GM12878 (cell line): ENCODE measurements at regions not wholly inside any gene's neighbourhood (a gene's known extent, or its start where the extent isn't known, plus 50 kb on each side); places are given as distances from the start of the nearest gene placed in this dataset.

Experiments used
- ASH2L ChIP-seq: fragments of 300-600, 200-600 bp; sonication (generic); IDR thresholded peaks from 2 replicates; pipeline ENCODE4 v1.6.1; 2017; ENCODE audit warnings: low read depth, mild to moderate bottlenecking, borderline replicate concordance
- ATF2 ChIP-seq: IDR thresholded peaks from 2 replicates; pipeline ENCODE4 v1.6.1; 2012; ENCODE audit warnings: low read length, inconsistent platforms
- CEBPB ChIP-seq, 2 experiments: fragments of 150-350 bp in 1 of 2; IDR thresholded peaks; 2 replicates each; pipeline ENCODE4 v1.6.1; 2012 to 2014; ENCODE audit warnings: low read depth in 2 of 2, low read length in 2 of 2, borderline replicate concordance in 1 of 2, inconsistent platforms in 1 of 2
- E2F4 ChIP-seq: IDR thresholded peaks from 2 replicates; pipeline ENCODE4 v1.6.1; 2012; ENCODE audit warnings: low read depth, low read length, improper control_type of control experiment
- EP300 ChIP-seq, 2 experiments: fragments of 150-350 bp in 1 of 2; IDR thresholded peaks; 2 replicates each; pipeline ENCODE4 v1.6.1; 2011 to 2012; ENCODE audit warnings: low read depth in 2 of 2, low read length in 2 of 2, borderline replicate concordance in 1 of 2, improper control_type of control experiment in 1 of 2, inconsistent platforms in 1 of 2; ENCODE audit not compliant: control insufficient read depth in 1 of 2
- ETV6 ChIP-seq, 2 experiments: fragments of 450-650 bp in 1 of 2; IDR thresholded peaks in 1 of 2; conservative IDR thresholded peaks in 1 of 2; 2 replicates each; pipeline ENCODE4 v1.6.1; 2014; ENCODE audit warnings: antibody characterized with exemption in 1 of 2, borderline replicate concordance in 1 of 2, low read depth in 1 of 2, mild to moderate bottlenecking in 1 of 2, moderate library complexity in 1 of 2
- KAT2A ChIP-seq: conservative IDR thresholded peaks from 2 replicates; pipeline ENCODE4 v1.6.1; 2011; ENCODE audit warnings: low read depth, low read length; ENCODE audit not compliant: control insufficient read depth
- PBX3 ChIP-seq: IDR thresholded peaks from 2 replicates; pipeline ENCODE4 v1.6.1; 2011; ENCODE audit warnings: mild to moderate bottlenecking, low read depth, low read length, moderate library complexity; ENCODE audit not compliant: insufficient replicate concordance
- POLR2AphosphoS5 ChIP-seq: IDR thresholded peaks from 2 replicates; pipeline ENCODE4 v1.6.1; 2011; ENCODE audit warnings: mild to moderate bottlenecking, low read length, inconsistent platforms
- RELA ChIP-seq: fragments of 450-650 bp; IDR thresholded peaks from 2 replicates; pipeline ENCODE4 v1.8.0; 2014; ENCODE audit warnings: borderline replicate concordance; ENCODE audit not compliant: partially characterized antibody
- SKIL ChIP-seq: fragments of 450-650 bp; IDR thresholded peaks from 2 replicates; pipeline ENCODE4 v1.6.1; 2017; ENCODE audit warnings: mild to moderate bottlenecking, low read depth, inconsistent platforms; ENCODE audit not compliant: poor library complexity, severe bottlenecking
- TCF12 ChIP-seq: IDR thresholded peaks from 2 replicates; pipeline ENCODE4 v1.6.1; 2011; ENCODE audit warnings: low read depth, mild to moderate bottlenecking, low read length

GRCh38 chr11:47918370-47918690 is 62.0 kb upstream of the PTPRJ start:
- TF ChIP-seq POLR2AphosphoS5 (no peak), E2F4 (no peak), CEBPB (IDR thresholded peaks at IDR 0.05; ENCODE audit: borderline replicate concordance in 1 of 2, low read depth in 2 of 2, low read length in 2 of 2) (no peak), PBX3 (no peak), KAT2A (no peak), EP300 (IDR thresholded peaks at IDR 0.05; ENCODE audit: borderline replicate concordance in 1 of 2, control insufficient read depth in 1 of 2, low read depth in 2 of 2, low read length in 2 of 2) (no peak), ASH2L (no peak), ATF2 (no peak), SKIL (no peak), RELA (no peak), TCF12 (no peak), ETV6 (conservative IDR thresholded peaks at IDR 0.05 in 1 of 2, IDR thresholded peaks at IDR 0.05 in 1 of 2; ENCODE audit: borderline replicate concordance in 1 of 2, low read depth in 1 of 2) (no peak)
